Endodermal cell (in vitro differentiated cells): ENCODE measurements at regions not wholly inside any gene's neighbourhood (a gene's known extent, or its start where the extent isn't known, plus 50 kb on each side); places are given as distances from the start of the nearest gene placed in this dataset.

Experiments used
- DNase-seq: peaks from one replicate; pipeline ENCODE4 v3.0.0-alpha.2; 2017
- H3K27ac ChIP-seq: 2 replicates; pipeline ENCODE4 v1.5.1; 2013; ENCODE audit warnings: mild to moderate bottlenecking, low read depth, low read length, moderate library complexity
- H3K27me3 ChIP-seq: 2 replicates; pipeline ENCODE4 v1.6.1; 2013; ENCODE audit warnings: mild to moderate bottlenecking, low read length, moderate library complexity; ENCODE audit not compliant: insufficient read depth, control insufficient read depth, poor library complexity, severe bottlenecking
- H3K36me3 ChIP-seq: 2 replicates; pipeline ENCODE4 v1.7.0; 2013; ENCODE audit warnings: mild to moderate bottlenecking, low read length, moderate library complexity; ENCODE audit not compliant: control insufficient read depth, insufficient read depth
- H3K4me1 ChIP-seq: one replicate; pipeline ENCODE4 v1.7.0; 2013; ENCODE audit warnings: low read length; ENCODE audit not compliant: control insufficient read depth, insufficient read depth
- H3K4me3 ChIP-seq: 2 replicates; pipeline ENCODE4 v1.5.1; 2013; ENCODE audit warnings: mild to moderate bottlenecking, low read length, moderate library complexity
- H3K9ac ChIP-seq: 2 replicates; pipeline ENCODE4 v1.6.1; 2013; ENCODE audit warnings: mild to moderate bottlenecking, low read length, moderate library complexity; ENCODE audit not compliant: poor library complexity, severe bottlenecking; ENCODE audit errors: extremely low read depth
- H3K9me3 ChIP-seq: 2 replicates; pipeline ENCODE4 v1.6.1; 2013; ENCODE audit warnings: mild to moderate bottlenecking, low read length, moderate library complexity; ENCODE audit not compliant: control insufficient read depth
- H3K27ac Mint-ChIP-seq: 2 replicates; pipeline ENCODE4 v1.8.0; 2020; ENCODE audit warnings: mixed read lengths
- H3K27me3 Mint-ChIP-seq: 2 replicates; pipeline ENCODE4 v1.8.0; 2021; ENCODE audit warnings: mild to moderate bottlenecking, mixed read lengths; ENCODE audit not compliant: insufficient read depth
- H3K36me3 Mint-ChIP-seq: 2 replicates; pipeline ENCODE4 v1.8.0; 2020; ENCODE audit warnings: low read depth, mixed read lengths
- H3K4me1 Mint-ChIP-seq: 2 replicates; pipeline ENCODE4 v1.8.0; 2020; ENCODE audit warnings: mixed read lengths
- H3K4me3 Mint-ChIP-seq: 2 replicates; pipeline ENCODE4 v1.8.0; 2020; ENCODE audit warnings: mild to moderate bottlenecking, moderate library complexity, mixed read lengths
- H3K9me3 Mint-ChIP-seq: 2 replicates; pipeline ENCODE4 v1.8.0; 2020; ENCODE audit warnings: mild to moderate bottlenecking, mixed read lengths
- WGBS, 2 experiments: methylation state at CpG; one replicate each; pipeline versions ENCODE4 v1.1.5 to v1.1.7; 2013; ENCODE audit warnings: missing lambda C conversion rate in 2 of 2, mixed read lengths in 1 of 2; ENCODE audit not compliant: insufficient coverage in 1 of 2, insufficient read length in 1 of 2; 5-methylcytosine and 5-hydroxymethylcytosine counted together
- TF ChIP-seq, protein P1 (sequence below): fragments of 200-600 bp; sonication (generic); conservative IDR thresholded peaks from 2 replicates; pipeline ENCODE4 v1.5.0; 2021; ENCODE audit warnings: antibody characterized with exemption, mild to moderate bottlenecking

GRCh38 chr2:107267086-107267485 is 381.1 kb upstream of the ST6GAL2 start:
- no peak overlapping the region for H3K27ac Mint-ChIP-seq
- no peaks in the 10 kb centered on the region for H3K27me3 Mint-ChIP-seq
- no peaks in the 10 kb centered on the region for H3K36me3 Mint-ChIP-seq
- WGBS, 2 experiments: 85 to 96% methylated on average over 3 of the region's 3 CpGs
- no peak for DNase-seq
- H3K4me3 Mint-ChIP-seq: no peak overlapping the region
- Histone ChIP-seq H3K4me3 (no peak overlapping the region), H3K36me3 (no peaks in the 10 kb centered on the region), H3K27ac (no peak overlapping the region), H3K27me3 (no peaks in the 10 kb centered on the region), H3K9me3 (no peaks in the 10 kb centered on the region), H3K9ac (no peak overlapping the region), H3K4me1 (no peaks in the 10 kb centered on the region)
- TF ChIP-seq, protein P1, sequence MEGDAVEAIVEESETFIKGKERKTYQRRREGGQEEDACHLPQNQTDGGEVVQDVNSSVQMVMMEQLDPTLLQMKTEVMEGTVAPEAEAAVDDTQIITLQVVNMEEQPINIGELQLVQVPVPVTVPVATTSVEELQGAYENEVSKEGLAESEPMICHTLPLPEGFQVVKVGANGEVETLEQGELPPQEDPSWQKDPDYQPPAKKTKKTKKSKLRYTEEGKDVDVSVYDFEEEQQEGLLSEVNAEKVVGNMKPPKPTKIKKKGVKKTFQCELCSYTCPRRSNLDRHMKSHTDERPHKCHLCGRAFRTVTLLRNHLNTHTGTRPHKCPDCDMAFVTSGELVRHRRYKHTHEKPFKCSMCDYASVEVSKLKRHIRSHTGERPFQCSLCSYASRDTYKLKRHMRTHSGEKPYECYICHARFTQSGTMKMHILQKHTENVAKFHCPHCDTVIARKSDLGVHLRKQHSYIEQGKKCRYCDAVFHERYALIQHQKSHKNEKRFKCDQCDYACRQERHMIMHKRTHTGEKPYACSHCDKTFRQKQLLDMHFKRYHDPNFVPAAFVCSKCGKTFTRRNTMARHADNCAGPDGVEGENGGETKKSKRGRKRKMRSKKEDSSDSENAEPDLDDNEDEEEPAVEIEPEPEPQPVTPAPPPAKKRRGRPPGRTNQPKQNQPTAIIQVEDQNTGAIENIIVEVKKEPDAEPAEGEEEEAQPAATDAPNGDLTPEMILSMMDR: no peak
- H3K4me1 Mint-ChIP-seq: peaks cover 8% of the 10 kb centered on the region
- H3K9me3 Mint-ChIP-seq: no peaks in the 10 kb centered on the region

DNA sequence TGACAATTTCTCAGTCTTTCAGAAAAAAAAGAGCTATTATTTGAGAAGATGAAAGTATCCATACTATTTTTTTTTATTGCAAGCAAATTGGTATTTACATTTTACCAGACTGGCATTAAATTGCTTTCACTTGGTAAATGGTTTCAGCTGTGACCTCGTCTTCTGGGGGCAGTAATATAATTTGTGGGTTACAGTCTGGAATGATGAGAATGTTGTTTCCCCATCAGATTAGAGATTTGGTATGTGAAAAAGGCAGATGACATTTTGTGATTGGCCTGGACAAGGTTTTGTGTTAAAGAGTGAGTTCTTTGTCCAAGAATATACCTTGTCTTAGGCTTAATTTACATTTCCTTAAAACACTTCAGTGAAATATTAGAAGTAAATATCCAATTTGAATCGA is 390.1 kb upstream of the ST6GAL2 start:
- Mint-ChIP-seq H3K27me3 (no peaks in the 10 kb centered on the region), H3K36me3 (no peaks in the 10 kb centered on the region), H3K4me3 (no peak overlapping the region), H3K9me3 (no peaks in the 10 kb centered on the region), H3K27ac (no peak overlapping the region), H3K4me1 (peaks cover 18% of the 10 kb centered on the region)
- Histone ChIP-seq H3K9me3 (no peaks in the 10 kb centered on the region), H3K27ac (no peak overlapping the region), H3K27me3 (no peaks in the 10 kb centered on the region), H3K9ac (no peak overlapping the region), H3K4me3 (no peak overlapping the region), H3K4me1 (peaks cover 16% of the 10 kb centered on the region), H3K36me3 (no peaks in the 10 kb centered on the region)
- TF ChIP-seq, protein P1: no peak
- DNase-seq: no peak
- WGBS, 2 experiments: 97% methylated on average over 2 of the region's 2 CpGs; no CpG with 5 or more reads in 1 of the 2 experiments

DNA sequence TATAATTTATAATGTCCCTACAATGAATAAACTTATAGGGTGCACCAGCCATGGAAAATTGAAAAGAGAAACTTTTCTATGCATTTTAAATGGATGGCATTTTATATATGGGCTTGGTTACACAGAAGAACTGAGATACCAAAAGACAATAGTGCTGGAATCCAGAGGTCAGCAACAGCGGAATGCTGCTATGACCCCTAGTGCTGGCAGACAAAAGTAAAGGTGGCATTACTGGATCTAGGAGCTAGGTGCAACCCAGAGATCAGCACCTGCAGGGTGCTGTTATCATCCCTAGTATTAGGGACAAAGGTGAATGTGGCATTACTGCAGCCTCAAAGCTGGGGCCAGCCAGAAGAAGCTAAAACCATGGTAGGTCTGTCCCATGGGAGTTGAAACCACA is 392.7 kb upstream of the ST6GAL2 start:
- no peaks in the 10 kb centered on the region for H3K36me3 Mint-ChIP-seq
- H3K27me3 Mint-ChIP-seq: no peaks in the 10 kb centered on the region
- Histone ChIP-seq H3K27me3 (no peaks in the 10 kb centered on the region), H3K9me3 (no peaks in the 10 kb centered on the region), H3K27ac (no peak overlapping the region), H3K9ac (no peak overlapping the region), H3K36me3 (no peaks in the 10 kb centered on the region), H3K4me1 (peaks cover 24% of the 10 kb centered on the region), H3K4me3 (no peak overlapping the region)
- 80 to 85% methylated on average over 1 of the region's 1 CpG for WGBS, 2 experiments
- peaks cover 38% of the 10 kb centered on the region for H3K4me1 Mint-ChIP-seq
- TF ChIP-seq, protein P1: peak; percentile 49
- H3K9me3 Mint-ChIP-seq: no peaks in the 10 kb centered on the region
- no peak overlapping the region for H3K4me3 Mint-ChIP-seq
- DNase-seq: peak; percentile 58
- no peak overlapping the region for H3K27ac Mint-ChIP-seq
